ENCODE measurements at regions not wholly inside any gene's neighbourhood (a gene's known extent, or its start where the extent isn't known, plus 50 kb on each side); places are given as distances from the start of the nearest gene placed in this dataset.

DNA sequence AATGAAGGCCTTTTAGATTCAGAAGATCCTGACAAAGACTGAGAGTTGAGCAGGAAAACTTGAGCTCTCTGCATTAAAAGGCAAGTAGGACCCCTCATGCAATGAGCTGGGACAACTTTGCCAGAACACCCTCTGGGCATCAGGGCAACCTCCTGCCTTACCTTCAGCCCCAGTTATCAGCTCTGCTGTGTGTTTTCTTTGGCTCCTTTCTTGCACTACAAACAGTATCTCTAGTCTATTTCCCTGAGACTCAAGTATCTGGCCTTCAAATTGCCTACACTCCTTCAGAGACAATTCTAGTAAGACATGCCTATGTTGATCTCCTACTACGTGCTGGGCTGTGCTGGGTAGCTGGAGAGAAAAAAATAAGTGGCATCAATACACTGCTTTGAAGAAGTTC lies 192.2 kb downstream of the MID1IP1 start:
- no peak for DNase-seq (ENCODE audit: low read depth in 1 of 2, low spot score in 2 of 2)
- Histone ChIP-seq H3K4me1 (replicated peaks) (no peaks in the 10 kb centered on the region), H3K9me3 (replicated peaks) (no peaks in the 10 kb centered on the region), H3K27me3 (replicated peaks) (no peaks in the 10 kb centered on the region), H3K4me3 (no peak overlapping the region), H3K36me3 (no peaks in the 10 kb centered on the region), H3K27ac (no peak overlapping the region)

DNA sequence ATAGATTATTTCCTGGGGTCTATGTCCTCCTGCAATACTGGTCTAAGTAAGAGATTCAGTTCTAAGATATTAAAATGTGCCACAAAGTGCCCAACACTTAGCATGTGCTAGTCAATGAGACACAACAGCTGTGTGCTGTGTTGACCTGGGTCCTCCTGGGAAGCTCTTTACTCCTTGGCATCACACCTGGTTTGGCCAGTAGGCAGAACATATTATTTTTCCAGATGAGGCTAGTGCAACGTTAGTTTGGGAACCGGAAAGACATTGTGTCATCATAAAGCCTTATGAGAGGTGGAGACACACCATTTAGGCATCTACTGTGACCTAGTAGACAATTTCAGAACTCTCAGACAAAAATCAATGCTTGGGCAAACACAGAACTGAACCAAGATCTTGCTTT lies 197.8 kb downstream of the MID1IP1 start:
- no peak for DNase-seq (ENCODE audit: low read depth in 1 of 2, low spot score in 2 of 2)
- H3K9me3 ChIP-seq (replicated peaks), result no peaks in the 10 kb centered on the region
- H3K4me1 ChIP-seq (replicated peaks), result no peaks in the 10 kb centered on the region

DNA sequence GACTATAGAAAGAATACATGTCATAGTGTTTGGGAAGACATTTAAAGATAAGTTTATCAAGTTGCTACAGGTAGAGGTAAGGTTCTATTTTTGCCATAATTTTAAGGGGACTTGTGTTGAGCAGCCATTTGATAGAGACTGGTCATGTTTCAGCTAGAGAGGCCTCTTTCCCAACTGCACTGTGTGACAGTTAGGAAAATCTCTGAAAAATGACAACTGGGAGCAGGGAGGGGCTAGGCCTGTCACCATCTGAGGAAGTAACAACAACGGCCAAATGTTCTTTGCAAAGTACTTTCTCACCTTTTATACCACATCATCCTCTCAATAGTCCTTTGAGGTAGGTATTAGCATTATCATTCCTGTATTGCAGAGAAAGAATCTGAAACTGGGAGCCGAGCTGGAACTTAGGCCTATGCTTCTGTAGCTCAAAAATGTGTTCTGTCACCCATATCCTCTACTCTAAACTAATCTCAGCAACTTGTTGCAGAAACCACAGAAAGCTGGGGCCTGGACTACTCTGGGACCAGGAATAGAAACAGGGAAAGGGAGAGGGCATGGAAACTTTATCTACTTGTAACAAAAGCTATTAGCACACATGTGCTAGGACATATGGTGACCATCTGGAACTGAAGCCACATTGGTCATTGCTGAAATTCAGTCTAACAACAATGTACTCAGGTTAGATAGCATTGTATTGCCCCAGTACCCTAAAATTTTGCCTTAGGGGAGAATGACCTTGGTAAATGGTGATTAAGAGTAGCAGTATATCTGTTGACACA lies 198.9 kb downstream of the MID1IP1 start:
- H3K36me3 ChIP-seq, result no peaks in the 10 kb centered on the region
- no peak overlapping the region for H3K4me3 ChIP-seq
- no peaks in the 10 kb centered on the region for H3K9me3 ChIP-seq (replicated peaks)
- no peaks in the 10 kb centered on the region for H3K27me3 ChIP-seq (replicated peaks)
- no peak for DNase-seq (ENCODE audit: low read depth in 1 of 2, low spot score in 2 of 2)
- H3K27ac ChIP-seq, result no peak overlapping the region
- H3K4me1 ChIP-seq (replicated peaks), result no peaks in the 10 kb centered on the region

More for the DNA sequence above, 197.8 kb downstream of the MID1IP1 start:
- H3K36me3 ChIP-seq, result no peaks in the 10 kb centered on the region
- no peak overlapping the region for H3K4me3 ChIP-seq
- no peak overlapping the region for H3K27ac ChIP-seq
- no peaks in the 10 kb centered on the region for H3K27me3 ChIP-seq (replicated peaks)

DNA sequence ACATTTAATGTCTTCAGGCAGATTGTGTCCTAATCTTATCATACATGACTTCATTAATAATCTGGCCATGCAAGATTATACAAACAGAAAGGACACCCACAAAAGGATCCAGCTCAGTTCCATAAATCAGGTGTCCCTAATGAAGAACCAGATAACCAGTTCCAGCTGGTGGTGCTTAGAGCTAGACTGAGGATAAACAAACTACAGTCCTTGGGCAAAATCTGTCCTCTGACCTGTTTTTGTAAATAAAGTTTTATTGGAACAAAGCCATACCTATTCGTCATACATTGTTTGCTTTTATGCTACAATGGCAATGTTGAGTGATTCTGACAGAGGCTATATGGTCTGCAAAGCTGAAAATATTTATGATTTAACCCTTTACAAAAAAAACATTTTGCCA lies 199.5 kb downstream of the MID1IP1 start:
- Histone ChIP-seq H3K9me3 (replicated peaks) (no peaks in the 10 kb centered on the region), H3K27me3 (replicated peaks) (no peaks in the 10 kb centered on the region), H3K4me3 (no peak overlapping the region), H3K4me1 (replicated peaks) (no peaks in the 10 kb centered on the region), H3K27ac (no peak overlapping the region), H3K36me3 (no peaks in the 10 kb centered on the region)
- DNase-seq (ENCODE audit: low read depth in 1 of 2, low spot score in 2 of 2), result no peak

DNA sequence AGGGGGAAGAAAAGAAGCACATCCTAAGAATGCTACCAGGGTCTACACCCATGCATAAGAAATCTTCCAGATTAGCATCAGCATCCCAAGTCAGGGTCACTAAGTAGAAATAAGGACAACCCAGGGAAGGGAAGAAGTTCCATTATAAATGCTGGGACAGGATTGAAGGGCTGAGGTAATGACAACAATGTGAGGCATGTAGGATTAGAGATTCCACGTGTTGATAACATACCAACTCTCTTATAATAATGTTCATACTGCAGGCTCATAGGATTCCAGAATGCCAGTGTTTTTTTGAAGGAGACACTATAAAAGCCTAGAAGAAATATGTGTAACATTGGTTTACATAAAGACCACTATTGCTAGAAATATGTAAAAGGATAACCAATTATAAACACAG lies 201.2 kb downstream of the MID1IP1 start:
- DNase-seq (ENCODE audit: low read depth in 1 of 2, low spot score in 2 of 2), result no peak
- no peak overlapping the region for H3K27ac ChIP-seq
- H3K36me3 ChIP-seq, result no peaks in the 10 kb centered on the region
- no peaks in the 10 kb centered on the region for H3K9me3 ChIP-seq (replicated peaks)
- H3K27me3 ChIP-seq (replicated peaks), result no peaks in the 10 kb centered on the region
- H3K4me3 ChIP-seq, result no peak overlapping the region
- no peaks in the 10 kb centered on the region for H3K4me1 ChIP-seq (replicated peaks)

DNA sequence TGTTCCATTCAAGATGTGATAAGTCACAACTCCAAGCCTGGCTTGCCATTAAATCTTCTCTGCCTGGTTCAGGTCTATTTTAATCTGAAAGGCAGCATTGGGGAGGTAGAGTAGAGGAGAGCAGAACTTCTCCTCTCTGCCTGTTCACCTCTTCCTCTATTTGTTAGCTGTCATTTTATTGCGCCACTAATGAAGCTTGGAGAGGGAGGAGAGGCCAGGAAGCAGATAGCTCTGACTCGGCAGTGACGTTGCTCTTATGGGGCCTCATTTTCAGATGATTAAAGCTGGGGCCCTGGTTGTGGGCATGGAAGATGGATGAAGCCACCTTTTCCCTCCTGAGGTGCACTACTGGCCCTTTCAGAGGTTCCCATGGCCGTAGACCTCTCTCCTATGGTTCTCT lies 207.3 kb downstream of the MID1IP1 start:
- no peaks in the 10 kb centered on the region for H3K27me3 ChIP-seq (replicated peaks)
- no peak overlapping the region for H3K27ac ChIP-seq
- H3K9me3 ChIP-seq (replicated peaks), result no peaks in the 10 kb centered on the region
- no peak overlapping the region for H3K4me3 ChIP-seq
- H3K36me3 ChIP-seq, result no peaks in the 10 kb centered on the region
- peaks cover 19% of the 10 kb centered on the region for H3K4me1 ChIP-seq (replicated peaks)
- no peak for DNase-seq (ENCODE audit: low read depth in 1 of 2, low spot score in 2 of 2)

DNA sequence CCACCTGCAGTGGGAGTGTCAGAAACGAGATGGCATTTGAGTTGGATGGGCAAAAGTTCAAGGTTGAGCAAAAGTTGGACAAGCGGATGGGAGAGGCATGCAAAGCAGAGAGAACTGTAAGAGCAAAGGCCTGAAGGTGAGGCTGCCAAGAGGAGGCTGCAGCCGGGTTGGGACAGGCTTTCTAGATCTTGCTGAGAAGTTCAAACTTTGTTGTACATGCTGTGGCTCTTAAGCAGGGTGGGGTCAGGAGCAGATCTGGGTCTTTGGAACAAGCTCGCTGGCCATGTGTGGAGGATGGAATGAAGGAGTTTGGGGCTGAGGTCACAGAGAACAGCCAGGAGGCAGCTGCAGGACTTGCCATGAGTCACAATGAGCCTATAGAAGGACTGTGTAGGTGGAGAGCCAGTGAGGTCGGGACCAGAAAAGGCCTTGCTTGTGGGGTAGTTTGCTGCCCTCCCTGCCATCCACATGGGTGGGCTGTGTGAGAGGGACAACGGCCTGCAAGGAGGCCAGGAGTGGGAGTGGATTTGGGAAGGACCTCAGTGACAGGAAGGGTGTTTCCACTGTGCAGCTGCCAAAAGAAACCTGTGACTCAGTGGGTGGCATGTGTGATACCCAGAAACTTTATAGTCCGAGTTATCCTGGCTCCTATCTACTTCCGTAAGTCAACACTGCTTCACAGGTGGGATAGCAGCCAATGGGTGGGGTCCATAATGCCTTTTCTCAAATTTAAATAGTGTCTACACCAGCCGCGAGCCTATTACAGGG lies 210.4 kb downstream of the MID1IP1 start:
- Histone ChIP-seq H3K27ac (no peak overlapping the region), H3K36me3 (no peaks in the 10 kb centered on the region)
- peak; percentile 34 to 62 for DNase-seq (ENCODE audit: low read depth in 1 of 2, low spot score in 2 of 2)

DNA sequence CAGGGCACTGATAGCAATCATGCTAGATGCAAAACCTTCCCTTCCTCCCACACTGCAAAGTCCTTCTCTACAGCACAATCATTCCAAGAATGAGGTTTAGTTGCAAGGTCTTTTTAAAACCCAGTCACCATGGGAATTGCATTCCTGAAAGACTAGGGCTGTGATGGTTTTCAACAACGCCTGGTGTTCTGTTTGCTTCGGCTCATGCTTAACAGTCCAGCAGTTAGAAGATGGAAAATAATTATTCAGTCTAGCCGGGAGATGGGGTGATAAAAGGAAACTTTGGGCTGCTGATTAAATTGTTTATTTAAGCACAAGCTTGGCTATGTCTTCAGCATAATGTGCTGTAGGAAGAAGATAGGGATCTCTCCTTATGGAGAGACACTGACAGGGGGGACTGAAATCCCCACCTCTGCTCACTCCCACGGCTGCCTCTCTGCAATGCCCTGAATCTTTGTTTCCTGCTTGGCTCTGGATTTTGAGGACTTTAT lies 211.4 kb downstream of the MID1IP1 start:
- no peaks in the 10 kb centered on the region for H3K9me3 ChIP-seq (replicated peaks)
- H3K4me1 ChIP-seq (replicated peaks), result peaks cover 19% of the 10 kb centered on the region
- H3K36me3 ChIP-seq, result no peaks in the 10 kb centered on the region
- peak in 1 of 2 experiments; percentile 5 for DNase-seq (ENCODE audit: low read depth in 1 of 2, low spot score in 2 of 2)
- H3K27ac ChIP-seq, result no peak overlapping the region
- H3K4me3 ChIP-seq, result no peak overlapping the region
- no peaks in the 10 kb centered on the region for H3K27me3 ChIP-seq (replicated peaks)

More for the DNA sequence above, 210.4 kb downstream of the MID1IP1 start:
- H3K4me1 ChIP-seq (replicated peaks), result peaks cover 19% of the 10 kb centered on the region
- no peaks in the 10 kb centered on the region for H3K27me3 ChIP-seq (replicated peaks)
- H3K4me3 ChIP-seq, result no peak overlapping the region
- no peaks in the 10 kb centered on the region for H3K9me3 ChIP-seq (replicated peaks)

DNA sequence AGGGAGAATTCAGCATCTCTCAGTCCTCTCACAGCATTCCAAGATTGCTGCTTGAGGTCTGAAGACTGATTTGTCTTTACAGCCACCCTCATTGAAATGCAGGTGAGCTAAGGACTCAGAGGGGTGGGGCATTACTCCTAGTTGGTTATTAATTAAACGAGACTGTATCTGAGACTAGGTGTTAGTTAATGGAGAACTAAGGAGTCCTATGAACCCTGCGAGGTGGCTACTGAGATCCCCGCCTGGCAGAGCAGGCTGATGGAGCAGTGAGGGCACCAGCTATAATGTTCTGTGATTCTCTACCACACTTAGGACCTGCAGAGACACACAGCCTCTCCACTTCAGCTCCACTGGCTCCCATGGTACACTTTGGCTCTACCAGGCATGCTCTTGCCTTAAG lies 215.3 kb downstream of the MID1IP1 start:
- no peak overlapping the region for H3K4me3 ChIP-seq
- H3K9me3 ChIP-seq (replicated peaks), result no peaks in the 10 kb centered on the region
- no peaks in the 10 kb centered on the region for H3K36me3 ChIP-seq
- H3K27me3 ChIP-seq (replicated peaks), result no peaks in the 10 kb centered on the region
- H3K27ac ChIP-seq, result no peak overlapping the region
- no peak for DNase-seq (ENCODE audit: low read depth in 1 of 2, low spot score in 2 of 2)
- H3K4me1 ChIP-seq (replicated peaks), result peaks cover 14% of the 10 kb centered on the region

DNA sequence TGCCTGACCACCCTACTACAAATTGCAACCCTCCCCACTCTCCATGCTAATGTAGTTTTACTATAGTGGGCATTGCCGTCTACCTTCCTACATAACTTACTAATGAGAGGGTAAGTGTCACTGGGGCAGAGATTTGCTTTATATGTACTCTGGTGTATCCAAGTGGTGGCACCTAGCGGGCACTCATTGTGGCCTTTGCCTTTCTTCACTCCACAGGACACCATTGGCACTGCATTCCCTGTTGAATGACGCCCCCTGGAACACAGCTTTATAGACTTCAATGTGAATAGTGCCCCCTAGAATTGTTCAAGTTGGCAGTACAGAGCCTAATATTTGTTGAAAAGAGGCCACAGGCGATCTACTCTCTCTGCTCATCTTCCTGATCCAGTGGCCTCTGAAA lies 215.8 kb downstream of the MID1IP1 start:
- Histone ChIP-seq H3K9me3 (replicated peaks) (no peaks in the 10 kb centered on the region), H3K27ac (no peak overlapping the region), H3K27me3 (replicated peaks) (no peaks in the 10 kb centered on the region), H3K36me3 (no peaks in the 10 kb centered on the region), H3K4me3 (no peak overlapping the region), H3K4me1 (replicated peaks) (peaks cover 9% of the 10 kb centered on the region)
- no peak for DNase-seq (ENCODE audit: low read depth in 1 of 2, low spot score in 2 of 2)

DNA sequence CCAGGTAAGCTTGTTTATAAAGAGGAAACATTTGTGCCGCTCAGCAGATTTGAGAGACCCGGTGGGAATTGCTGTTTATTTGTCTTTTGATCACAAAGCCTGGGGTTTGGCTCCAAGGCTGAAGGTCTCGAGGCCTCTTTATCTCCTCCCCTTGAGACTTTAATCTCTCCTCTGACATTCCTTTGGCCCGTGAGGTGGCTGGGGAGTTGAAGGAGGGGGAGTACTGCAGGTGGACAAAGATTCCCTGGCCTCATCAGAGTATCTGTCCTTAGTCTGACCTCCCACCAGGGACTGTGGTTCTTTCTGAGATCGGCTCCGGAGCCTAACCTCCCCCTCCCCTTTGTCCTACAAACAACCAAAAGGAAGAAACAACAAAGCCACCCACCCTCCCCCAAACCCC lies 216.5 kb downstream of the MID1IP1 start:
- H3K27ac ChIP-seq, result no peak overlapping the region
- no peak overlapping the region for H3K4me3 ChIP-seq
- H3K4me1 ChIP-seq (replicated peaks), result peaks cover 3% of the 10 kb centered on the region; the same call in 1 of the 2 replicates
- no peak for DNase-seq (ENCODE audit: low read depth in 1 of 2, low spot score in 2 of 2)
- H3K36me3 ChIP-seq, result no peaks in the 10 kb centered on the region
- no peaks in the 10 kb centered on the region for H3K9me3 ChIP-seq (replicated peaks)
- no peaks in the 10 kb centered on the region for H3K27me3 ChIP-seq (replicated peaks)

DNA sequence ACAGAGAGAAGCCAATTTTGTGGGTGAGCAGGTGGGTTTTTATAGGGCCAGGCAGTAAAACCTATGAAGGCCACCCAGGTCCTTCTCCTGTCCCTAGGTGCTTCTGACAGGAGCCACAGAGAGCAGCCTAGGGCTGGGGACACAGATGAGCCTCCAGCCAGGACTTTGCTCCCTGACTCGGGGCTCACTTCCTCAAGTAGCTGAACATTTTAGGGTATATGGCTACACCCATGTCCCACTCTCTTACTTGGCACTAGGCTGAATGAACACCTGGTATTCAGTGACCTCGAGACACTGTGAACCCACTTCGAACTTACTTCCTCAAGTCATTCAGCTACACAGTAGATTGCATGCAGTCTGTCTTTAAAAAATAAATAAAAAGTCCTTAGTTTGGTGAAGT lies 217.3 kb downstream of the MID1IP1 start:
- Histone ChIP-seq H3K27ac (no peak overlapping the region), H3K36me3 (no peaks in the 10 kb centered on the region), H3K27me3 (replicated peaks) (no peaks in the 10 kb centered on the region), H3K4me3 (no peak overlapping the region), H3K4me1 (replicated peaks) (no peaks in the 10 kb centered on the region), H3K9me3 (replicated peaks) (no peaks in the 10 kb centered on the region)
- no peak for DNase-seq (ENCODE audit: low read depth in 1 of 2, low spot score in 2 of 2)

DNA sequence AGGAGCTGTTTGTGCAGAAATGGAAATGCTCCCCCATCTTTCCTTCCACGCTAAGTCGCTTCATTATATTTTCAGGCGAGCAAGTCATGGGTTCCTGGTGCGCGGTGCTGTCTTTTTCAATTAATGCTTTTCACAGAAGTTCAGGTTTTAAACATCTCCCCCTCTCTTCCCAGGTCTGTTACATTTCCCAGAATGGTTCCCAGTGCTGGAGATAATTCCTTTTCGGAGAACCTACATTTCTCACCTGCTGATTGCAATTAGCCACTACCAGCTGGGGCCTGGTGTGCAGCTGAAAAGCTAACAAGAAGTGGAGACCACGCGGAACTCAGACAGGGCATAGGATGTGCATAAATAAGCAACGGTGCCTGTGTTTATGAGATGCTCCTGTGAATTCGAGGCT lies 217.8 kb downstream of the MID1IP1 start:
- no peaks in the 10 kb centered on the region for H3K4me1 ChIP-seq (replicated peaks)
- no peak overlapping the region for H3K27ac ChIP-seq
- no peaks in the 10 kb centered on the region for H3K27me3 ChIP-seq (replicated peaks)
- no peaks in the 10 kb centered on the region for H3K36me3 ChIP-seq
- DNase-seq (ENCODE audit: low read depth in 1 of 2, low spot score in 2 of 2), result no peak
- no peak overlapping the region for H3K4me3 ChIP-seq
- no peaks in the 10 kb centered on the region for H3K9me3 ChIP-seq (replicated peaks)

DNA sequence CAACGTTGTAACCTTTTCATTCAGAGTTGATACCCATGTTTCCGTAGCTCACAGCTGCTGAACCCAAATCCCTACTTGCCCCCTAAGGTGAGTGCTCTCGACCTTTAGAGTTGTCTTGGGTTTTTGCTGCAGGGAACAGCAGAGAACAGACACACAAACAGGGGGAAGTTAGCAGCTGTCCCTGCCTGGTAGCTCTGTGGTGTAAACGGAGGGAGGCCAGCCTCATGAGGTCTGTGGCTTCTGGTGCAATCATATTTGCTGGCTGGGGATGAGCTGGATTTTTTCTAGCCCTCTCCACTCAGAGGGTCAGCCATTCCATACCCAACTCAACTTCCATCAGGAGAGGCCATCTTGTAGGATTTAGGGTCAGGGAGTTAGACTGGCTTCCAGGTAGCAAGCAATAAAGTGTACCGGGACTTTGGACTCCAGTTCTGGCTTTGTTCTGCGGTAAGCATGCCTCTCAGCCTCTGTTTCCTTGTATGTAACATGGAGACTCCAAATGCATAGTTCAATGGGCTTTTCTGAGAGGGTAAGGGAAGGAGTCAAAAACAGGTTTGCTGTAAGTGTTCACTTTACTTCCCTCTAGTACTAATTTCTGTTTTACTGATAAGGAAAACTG lies 218.9 kb downstream of the MID1IP1 start:
- Histone ChIP-seq H3K27me3 (replicated peaks) (no peaks in the 10 kb centered on the region), H3K9me3 (replicated peaks) (no peaks in the 10 kb centered on the region), H3K27ac (no peak overlapping the region), H3K4me3 (no peak overlapping the region), H3K36me3 (no peaks in the 10 kb centered on the region), H3K4me1 (replicated peaks) (no peaks in the 10 kb centered on the region)
- DNase-seq (ENCODE audit: low read depth in 1 of 2, low spot score in 2 of 2), result no peak

All from SJSA1 (cell line).